Right lobe of liver (tissue), 4 donors: ENCODE measurements at regions not wholly inside any gene's neighbourhood (a gene's known extent, or its start where the extent isn't known, plus 50 kb on each side); places are given as distances from the start of the nearest gene placed in this dataset.

Source experiments
- CTCF ChIP-seq, 4 donors: fragments of 200-600 bp in 3 of 4; fragments of 450-650 bp in 1 of 4; IDR thresholded peaks; one replicate each; pipeline versions ENCODE4 v1.5.1 to v1.8.0; 2016 to 2022; ENCODE audit warnings: antibody characterized with exemption in 4 of 4, mild to moderate bottlenecking in 2 of 4
- POLR2A ChIP-seq: fragments of 450-650 bp; IDR thresholded peaks from one replicate; pipeline ENCODE4 v1.6.1; 2017; ENCODE audit warnings: antibody characterized with exemption, mild to moderate bottlenecking
- donor health status: DM: no; HTN: no; CAD: no.
- donor health status: DM: no; HTN: no; CAD: no.
- donor health status: DM: no; HTN: yes; CAD: no.

GRCh38 chr21:38590449-38591217 lies 92.4 kb upstream of the ERG start:
- TF ChIP-seq CTCF (IDR thresholded peaks at IDR 0.05) (no peak), POLR2A (no peak)
